GM19043 (cell line): ENCODE measurements at regions not wholly inside any gene's neighbourhood (a gene's known extent, or its start where the extent isn't known, plus 50 kb on each side); places are given as distances from the start of the nearest gene placed in this dataset.
"Not testable (repeated sequence)": the region's sequence is repeated elsewhere in the genome, so short reads cannot be mapped to it uniquely, and the experiment has no call there.

ENCODE experiments used
- ATAC-seq: cut with Tn5 transposase; IDR thresholded peaks from one replicate; pipeline ENCODE4 v1.9.1; 2021; ENCODE audit warnings: low read depth; ENCODE audit not compliant: unreplicated experiment

GRCh38 chr4:45527160-45527559, 596.7 kb downstream of the GABRG1 start:
- ATAC-seq, result no peak

GRCh38 chr4:45518832-45519231, 605.0 kb downstream of the GABRG1 start:
- ATAC-seq, result no peak

- ATAC-seq, result no peak
Observed at GRCh38 chr4:45502471-45502870, 621.4 kb downstream of the GABRG1 start.

- ATAC-seq, result no peak
Observed at GRCh38 chr4:45484740-45485139, 639.1 kb downstream of the GABRG1 start.

DNA sequence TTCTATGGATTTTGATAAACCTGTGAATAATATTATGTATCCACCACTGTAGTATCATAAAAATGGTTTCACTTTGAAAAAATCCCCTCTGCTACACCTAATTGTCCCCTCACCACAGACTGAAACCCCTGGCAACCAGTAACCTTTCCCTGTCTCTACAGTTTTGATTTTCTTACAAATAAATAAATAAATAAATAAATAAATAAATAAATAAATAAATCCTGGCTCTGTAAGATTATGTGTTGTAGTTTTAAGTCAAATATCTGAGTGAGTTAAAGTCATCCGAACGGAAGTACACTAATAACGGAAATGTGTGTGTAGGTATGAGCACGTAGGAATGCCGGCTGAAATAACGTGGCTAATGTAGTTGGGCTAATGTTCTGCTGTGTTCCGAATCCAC, 641.5 kb downstream of the GABRG1 start:
- no peak for ATAC-seq

DNA sequence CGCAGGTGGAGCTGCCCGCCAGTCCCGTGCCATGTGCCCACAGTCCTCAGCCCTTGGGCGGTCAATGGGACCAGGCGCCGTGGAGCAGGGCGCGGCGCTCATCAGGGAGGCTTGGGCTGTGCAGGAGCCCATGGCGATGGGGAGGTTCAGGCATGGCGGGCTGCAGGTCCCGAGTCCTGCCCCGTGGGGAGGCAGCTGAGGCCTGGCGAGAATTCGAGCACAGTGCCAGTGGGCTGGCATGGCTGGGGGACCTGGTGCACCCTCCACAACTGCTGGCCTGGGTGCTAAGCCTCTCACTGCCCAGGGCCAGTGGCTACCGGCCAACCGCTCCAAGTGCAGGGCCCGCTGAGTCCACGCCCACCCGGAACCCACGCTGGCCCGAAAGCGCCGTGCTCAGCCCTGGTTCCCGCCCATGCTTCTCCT, 646.5 kb downstream of the GABRG1 start:
- ATAC-seq, result no peak

DNA sequence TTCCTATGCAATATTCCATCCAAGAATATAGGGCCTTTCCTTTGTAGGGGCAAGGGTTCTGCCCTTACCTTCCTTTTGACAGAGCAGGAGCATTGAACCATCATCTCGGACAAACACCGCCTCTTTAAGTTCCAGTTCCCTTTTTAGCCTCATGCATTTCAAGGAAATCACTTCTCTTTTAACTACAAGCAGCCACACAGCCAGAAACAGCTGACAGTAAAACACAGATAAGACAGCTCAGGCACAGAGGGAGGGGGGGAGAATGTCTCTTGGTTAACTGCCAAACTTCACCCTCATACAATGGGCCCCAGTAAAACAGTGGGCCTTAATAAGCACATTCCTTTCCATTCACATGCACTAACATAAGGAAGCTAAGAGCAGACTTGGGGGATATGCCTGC, 648.3 kb downstream of the GABRG1 start:
- no peak for ATAC-seq

- no peak for ATAC-seq
Observed at GRCh38 chr4:45472490-45472889, 651.4 kb downstream of the GABRG1 start.

DNA sequence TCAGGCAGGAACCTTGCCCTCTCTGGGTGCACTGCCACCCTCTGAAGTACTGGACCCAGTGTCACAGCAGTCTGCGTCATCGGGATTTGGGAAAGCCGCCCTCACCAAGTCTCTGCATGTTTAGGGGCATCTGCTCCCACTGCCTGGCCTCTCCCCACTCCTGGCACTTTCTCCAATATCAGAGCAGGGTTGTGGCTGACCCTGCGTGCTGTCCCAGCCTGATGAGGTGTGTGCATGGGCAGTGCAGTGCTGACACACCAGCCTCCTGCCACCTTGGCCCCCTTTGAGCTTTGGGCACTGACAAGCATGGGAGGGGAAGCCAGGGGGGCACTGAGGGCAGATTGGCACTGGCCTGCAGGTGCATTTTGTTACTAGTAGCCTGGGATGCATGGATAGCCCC, 652.5 kb downstream of the GABRG1 start:
- no peak for ATAC-seq

GRCh38 chr4:45467157-45467556, 656.7 kb downstream of the GABRG1 start:
- ATAC-seq, result no peak

GRCh38 chr4:45460157-45460556, 663.7 kb downstream of the GABRG1 start:
- not testable (repeated sequence) for ATAC-seq

DNA sequence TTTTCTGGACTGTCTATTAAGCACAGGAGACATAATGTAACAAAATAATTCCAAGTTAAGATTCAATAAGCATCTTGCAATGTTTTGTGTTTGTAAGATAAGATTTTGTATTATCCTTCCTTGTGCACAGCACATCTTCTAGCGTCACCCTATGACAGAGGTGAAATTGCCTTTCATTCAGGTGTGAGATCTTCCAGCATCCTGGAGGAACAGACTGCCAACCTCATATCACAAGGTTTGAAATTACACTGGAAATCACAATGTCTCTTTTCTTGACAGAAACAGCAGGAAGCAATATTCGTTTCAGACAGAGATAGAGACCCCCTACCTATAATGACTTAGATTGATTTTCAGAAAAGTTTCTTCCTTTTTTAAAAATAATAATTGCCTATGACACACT, 668.6 kb downstream of the GABRG1 start:
- no peak for ATAC-seq

DNA sequence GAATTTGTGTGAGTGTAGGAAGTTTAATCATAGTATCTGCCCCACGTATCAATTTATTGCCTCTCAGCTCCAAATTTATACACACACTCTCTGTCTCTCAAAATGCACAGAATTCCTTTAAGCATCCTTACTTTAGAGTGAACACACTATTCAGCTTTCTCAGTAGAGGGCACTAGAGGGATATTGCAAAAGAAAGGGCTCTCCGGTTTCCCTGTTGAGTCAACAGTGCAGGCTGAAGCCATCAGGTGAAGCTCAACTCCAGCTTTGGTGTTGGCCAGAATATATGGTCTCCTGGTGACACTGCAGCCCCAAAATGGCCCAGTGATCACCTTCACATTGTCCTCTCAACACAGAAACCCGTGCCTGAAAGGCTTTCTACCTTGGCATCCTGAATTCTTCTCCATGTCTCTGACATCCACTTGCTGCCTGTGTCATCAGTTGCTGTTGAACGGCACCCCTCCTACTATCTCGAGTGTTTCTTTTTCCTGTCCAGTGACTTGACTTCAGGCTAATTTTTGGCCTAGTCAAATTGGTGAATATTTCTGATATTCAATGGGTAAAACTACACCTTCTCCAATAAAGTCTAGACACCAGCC, 670.5 kb downstream of the GABRG1 start:
- ATAC-seq, result peak; percentile 59

DNA sequence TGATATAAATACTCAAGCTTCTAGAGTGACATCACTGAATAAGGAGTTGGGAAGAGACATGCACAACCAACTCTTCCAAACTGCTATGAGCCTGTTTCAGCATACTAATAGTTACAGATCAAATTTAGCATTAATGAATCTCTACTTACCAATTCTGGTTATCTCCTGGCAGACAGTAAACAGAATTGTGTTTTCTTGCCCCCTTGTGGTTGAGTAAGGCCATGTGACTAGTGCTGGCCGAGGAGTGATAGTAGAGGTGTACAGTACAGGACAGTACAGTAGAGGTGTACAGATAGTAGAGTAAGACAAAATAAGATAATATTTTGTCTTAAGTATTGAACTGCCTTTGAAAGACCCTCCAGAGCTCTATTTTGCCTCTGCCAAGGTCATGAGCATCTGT, 681.4 kb downstream of the GABRG1 start:
- ATAC-seq, result no peak

GRCh38 chr4:45438047-45438446, 685.8 kb downstream of the GABRG1 start:
- ATAC-seq, result no peak

DNA sequence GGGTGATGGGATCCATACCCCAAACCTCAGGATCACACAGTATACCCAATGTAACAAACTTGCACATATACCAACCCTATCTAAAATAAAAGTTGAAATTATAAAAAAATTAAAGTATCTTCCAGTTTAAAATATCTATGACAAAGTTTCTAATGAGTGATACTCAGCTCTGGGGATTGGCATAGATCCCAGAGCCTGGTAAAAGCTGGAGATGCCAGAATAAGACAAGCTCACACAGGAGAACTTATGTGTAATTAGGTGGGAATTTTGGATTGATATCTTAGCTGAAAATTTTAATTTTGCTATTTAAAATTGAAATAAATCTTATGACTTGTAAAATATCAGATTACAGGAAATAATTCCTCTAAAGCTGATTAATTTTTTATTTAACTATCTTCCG, 686.5 kb downstream of the GABRG1 start:
- ATAC-seq, result no peak

DNA sequence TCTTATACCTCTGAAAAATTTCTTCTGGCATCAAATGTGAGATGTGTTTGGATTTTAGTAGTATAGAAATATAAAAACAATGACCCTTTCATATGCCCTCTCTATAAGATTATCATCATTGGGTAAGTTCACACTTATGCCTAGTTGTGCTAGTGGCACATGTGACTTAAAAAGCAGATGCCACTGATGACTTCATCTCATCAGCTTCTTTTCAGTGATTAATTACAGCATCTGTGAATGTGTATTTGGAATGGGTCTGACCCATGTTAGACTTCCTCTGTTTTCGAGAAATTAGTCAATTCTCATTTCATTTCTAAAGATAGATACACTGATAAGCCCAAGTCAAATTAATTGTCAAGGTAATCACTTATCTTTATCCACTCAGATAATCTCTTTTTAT, 698.7 kb downstream of the GABRG1 start:
- ATAC-seq, result no peak

- no peak for ATAC-seq
Observed at GRCh38 chr4:45423896-45424295, 697.5 kb upstream of the GNPDA2 start.

DNA sequence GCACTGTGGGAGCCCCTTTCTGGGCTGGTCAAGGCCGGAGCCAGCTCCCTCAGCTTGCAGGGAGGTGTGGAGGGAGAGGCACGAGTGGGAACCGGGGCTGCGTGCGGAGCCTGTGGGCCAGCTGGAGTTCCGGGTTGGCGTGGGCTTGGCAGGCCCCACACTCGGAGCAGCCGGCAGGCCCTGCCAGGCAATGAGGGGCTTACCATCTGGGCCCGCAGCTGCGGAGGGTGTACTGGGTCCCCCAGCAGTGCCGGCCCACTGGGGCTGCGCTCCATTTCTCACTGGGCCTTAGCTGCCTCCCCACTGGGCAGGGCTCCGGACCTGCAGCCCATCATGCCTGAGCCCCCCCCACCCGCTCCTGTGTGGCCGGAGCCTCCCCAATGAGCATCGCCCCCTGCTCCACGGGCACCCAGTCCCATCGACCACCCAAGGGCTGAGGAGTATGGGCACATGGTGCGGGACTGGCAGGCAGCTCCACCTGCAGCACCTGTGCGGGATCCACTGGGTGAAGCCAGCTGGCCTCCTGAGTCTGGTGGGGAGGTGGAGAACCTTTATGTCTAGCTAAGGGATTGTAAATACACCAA, 693.8 kb upstream of the GNPDA2 start:
- not testable (repeated sequence) for ATAC-seq

- no peak for ATAC-seq
Observed at GRCh38 chr4:45410701-45411210, 684.4 kb upstream of the GNPDA2 start.

DNA sequence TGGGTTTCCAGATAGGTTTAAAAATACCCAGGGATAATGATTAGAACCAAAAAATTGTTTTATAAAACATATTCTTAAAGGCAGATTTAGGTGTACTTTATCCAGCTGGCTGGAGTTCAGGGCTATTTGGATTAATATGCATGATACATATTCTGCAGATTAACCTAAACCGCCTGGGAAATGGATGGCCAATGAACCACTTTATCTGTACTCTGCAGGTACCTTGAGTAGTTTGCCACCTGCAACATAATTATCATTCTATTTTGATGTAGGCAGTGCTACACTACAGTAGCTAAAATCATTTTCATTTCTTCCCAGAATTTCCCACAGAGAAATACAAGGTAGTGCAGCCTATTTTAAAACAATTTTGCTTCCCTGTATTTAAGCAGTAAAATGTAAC, 683.2 kb upstream of the GNPDA2 start:
- ATAC-seq, result no peak

DNA sequence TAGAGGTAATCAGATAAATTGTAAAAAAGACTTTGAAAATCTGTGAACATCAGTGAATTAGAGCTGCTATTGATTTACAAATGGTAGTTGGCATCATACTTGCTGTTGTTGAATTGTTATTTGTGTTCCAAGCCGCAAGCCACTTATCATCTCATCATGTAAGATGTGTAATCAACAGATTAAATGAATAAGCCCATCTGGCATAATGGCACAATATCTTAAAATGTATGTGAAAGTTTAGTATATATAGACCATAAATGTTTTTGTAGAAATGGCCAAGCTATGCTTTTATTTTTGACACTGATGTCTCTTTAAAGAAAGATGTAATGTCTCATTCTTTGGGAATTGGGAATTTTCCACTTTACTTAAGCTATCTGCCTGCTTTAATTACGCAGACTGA, 682.6 kb upstream of the GNPDA2 start:
- no peak for ATAC-seq

GRCh38 chr4:45399116-45399515, 672.8 kb upstream of the GNPDA2 start:
- no peak for ATAC-seq
